Sigmoid colon (tissue), 6 donors: ENCODE measurements at regions not wholly inside any gene's neighbourhood (a gene's known extent, or its start where the extent isn't known, plus 50 kb on each side); places are given as distances from the start of the nearest gene placed in this dataset.

Source experiments
- DNase-seq: peaks from one replicate; pipeline ENCODE4 v3.0.0-alpha.2; 2019
- H3K27ac ChIP-seq, 4 donors: fragments of 200-600 bp; sonication (generic); one replicate each; pipeline ENCODE4 v1.5.1; 2016 to 2019; ENCODE audit warnings: mild to moderate bottlenecking in 1 of 4
- H3K27me3 ChIP-seq, 3 donors: fragments of 200-600 bp; sonication (generic); one replicate each; pipeline ENCODE4 v1.5.1; 2019; ENCODE audit warnings: mild to moderate bottlenecking in 1 of 3
- H3K36me3 ChIP-seq, 4 donors: fragments of 200-600 bp; sonication (generic); one replicate each; pipeline ENCODE4 v1.5.1; 2016 to 2019
- H3K4me1 ChIP-seq, 4 donors: fragments of 200-600 bp; sonication (generic); one replicate each; pipeline ENCODE4 v1.5.1; 2017 to 2019
- H3K4me3 ChIP-seq, 4 donors: fragments of 200-600 bp; sonication (generic); one replicate each; pipeline ENCODE4 v1.5.1; 2017 to 2019; ENCODE audit warnings: mild to moderate bottlenecking in 2 of 4, moderate library complexity in 1 of 4
- H3K9me3 ChIP-seq, 4 donors: fragments of 200-600 bp in 3 of 4; sonication (generic) in 3 of 4; one replicate each; pipeline versions ENCODE4 v1.5.1 to v1.6.1; 2013 to 2019
- EP300 ChIP-seq, 4 donors: sonication (generic); formaldehyde crosslinking; IDR thresholded peaks; one replicate each; pipeline ENCODE4 v1.6.1; 2017; ENCODE audit warnings: antibody characterized with exemption in 4 of 4
- POLR2A ChIP-seq, 2 donors: fragments of 450-650 bp; IDR thresholded peaks; one replicate each; pipeline ENCODE4 v1.6.1; 2016; ENCODE audit warnings: antibody characterized with exemption in 2 of 2, mild to moderate bottlenecking in 2 of 2, moderate library complexity in 2 of 2
- POLR2AphosphoS5 ChIP-seq, 4 donors: sonication (generic); formaldehyde crosslinking; IDR thresholded peaks; one replicate each; pipeline ENCODE4 v1.6.1; 2017; ENCODE audit warnings: antibody characterized with exemption in 4 of 4
- WGBS, 2 donors: extraction: QIAGEN DNeasy Blood & Tissue Kit; methylation state at CpG; one replicate each; pipeline ENCODE4 v1.1.7; 2013; 5-methylcytosine and 5-hydroxymethylcytosine counted together
- intact Hi-C: fragments of 100-400 bp; cut with DNase I; formaldehyde crosslinking; loops from one replicate; pipeline ENCODE4 v1.15.1; 2023
- TF ChIP-seq, protein P1 (sequence below), 4 experiments: fragments of 450-650 bp in 3 of 4; fragments of 200-600 bp in 1 of 4; IDR thresholded peaks; one replicate each; pipeline ENCODE4 v1.5.1; 2016 to 2019; ENCODE audit warnings: antibody characterized with exemption in 4 of 4, mild to moderate bottlenecking in 3 of 4, moderate library complexity in 2 of 4
- donor health status: healthy with polysubstance abuse.
- donor health status: healthy.

DNA sequence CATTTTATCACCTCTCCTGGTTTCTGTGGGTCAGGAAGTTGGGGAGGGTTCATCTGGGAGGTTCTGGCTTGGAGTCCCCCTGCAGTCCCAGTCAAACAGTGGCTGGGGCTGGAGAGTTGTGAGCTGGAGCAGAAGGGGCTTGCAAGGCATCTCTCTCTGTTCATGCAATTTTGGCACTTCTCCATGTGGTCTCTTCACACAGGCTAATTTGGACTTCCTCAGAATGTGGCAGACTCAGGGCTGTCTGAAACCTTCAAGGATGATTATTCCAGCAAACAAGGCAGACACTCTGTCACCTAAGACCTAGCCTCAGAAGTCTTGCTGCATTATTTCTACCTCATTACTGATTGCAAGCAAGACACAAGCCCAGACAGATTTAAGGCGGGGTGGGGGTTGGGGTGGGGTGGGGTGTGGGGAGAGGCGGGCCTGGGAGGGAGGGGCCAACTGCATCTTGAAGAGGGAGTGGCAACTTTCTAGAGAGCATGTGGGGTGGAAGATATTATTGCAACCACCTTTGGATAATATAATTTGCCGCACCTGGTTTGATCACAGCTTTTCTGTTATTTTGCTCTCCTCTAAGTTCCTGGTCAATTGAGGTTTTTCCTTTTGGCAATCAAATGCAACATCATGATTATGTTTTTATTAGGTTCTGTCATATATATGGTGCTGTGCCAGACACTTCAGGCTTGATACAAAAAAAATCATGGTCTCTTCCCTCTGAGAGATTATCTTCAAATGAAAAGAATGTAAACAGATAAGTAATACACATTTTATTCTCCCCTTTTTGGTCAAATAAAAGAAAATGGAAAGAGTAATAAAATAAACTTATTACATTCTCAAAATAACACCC lies 799.5 kb downstream of the RPA4 start:
- TF ChIP-seq, protein P1, sequence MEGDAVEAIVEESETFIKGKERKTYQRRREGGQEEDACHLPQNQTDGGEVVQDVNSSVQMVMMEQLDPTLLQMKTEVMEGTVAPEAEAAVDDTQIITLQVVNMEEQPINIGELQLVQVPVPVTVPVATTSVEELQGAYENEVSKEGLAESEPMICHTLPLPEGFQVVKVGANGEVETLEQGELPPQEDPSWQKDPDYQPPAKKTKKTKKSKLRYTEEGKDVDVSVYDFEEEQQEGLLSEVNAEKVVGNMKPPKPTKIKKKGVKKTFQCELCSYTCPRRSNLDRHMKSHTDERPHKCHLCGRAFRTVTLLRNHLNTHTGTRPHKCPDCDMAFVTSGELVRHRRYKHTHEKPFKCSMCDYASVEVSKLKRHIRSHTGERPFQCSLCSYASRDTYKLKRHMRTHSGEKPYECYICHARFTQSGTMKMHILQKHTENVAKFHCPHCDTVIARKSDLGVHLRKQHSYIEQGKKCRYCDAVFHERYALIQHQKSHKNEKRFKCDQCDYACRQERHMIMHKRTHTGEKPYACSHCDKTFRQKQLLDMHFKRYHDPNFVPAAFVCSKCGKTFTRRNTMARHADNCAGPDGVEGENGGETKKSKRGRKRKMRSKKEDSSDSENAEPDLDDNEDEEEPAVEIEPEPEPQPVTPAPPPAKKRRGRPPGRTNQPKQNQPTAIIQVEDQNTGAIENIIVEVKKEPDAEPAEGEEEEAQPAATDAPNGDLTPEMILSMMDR (IDR thresholded peaks at IDR 0.05), result no peak
- TF ChIP-seq POLR2A (IDR thresholded peaks at IDR 0.05), result no peak
- no peak for TF ChIP-seq EP300 (IDR thresholded peaks at IDR 0.05)
- no peak for TF ChIP-seq POLR2AphosphoS5 (IDR thresholded peaks at IDR 0.05)
- intact Hi-C loops, result no loop called here
- 25 to 49% methylated on average over 3 of the region's 3 CpGs for WGBS, 2 donors

DNA sequence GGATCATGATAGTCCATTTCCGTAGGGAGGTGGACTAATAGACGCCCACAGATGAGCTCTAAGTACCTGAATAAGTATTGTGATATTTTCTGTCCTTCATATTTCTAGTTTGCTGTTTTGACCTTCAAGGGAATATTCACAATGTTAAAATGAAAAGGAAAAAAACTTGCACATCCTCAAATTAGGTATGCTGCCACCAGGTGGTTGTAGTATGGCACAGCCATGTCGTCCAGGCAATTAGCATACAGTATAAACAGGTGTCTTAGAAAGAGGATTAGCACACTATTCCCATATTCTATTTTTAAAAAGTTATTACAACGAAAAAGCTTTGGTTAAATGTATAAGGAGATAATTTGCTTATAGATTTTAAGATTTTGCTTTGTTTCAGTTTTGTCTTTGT lies 802.0 kb downstream of the RPA4 start:
- intact Hi-C loops, result no loop called here
- Histone ChIP-seq H3K4me3 (no peak overlapping the region), H3K27me3 (no peaks in the 10 kb centered on the region), H3K9me3 (no peaks in the 10 kb centered on the region), H3K4me1 (no peaks in the 10 kb centered on the region), H3K27ac (no peak overlapping the region), H3K36me3 (no peaks in the 10 kb centered on the region)
- TF ChIP-seq POLR2AphosphoS5 (IDR thresholded peaks at IDR 0.05), result no peak
- TF ChIP-seq, protein P1 (IDR thresholded peaks at IDR 0.05), result peak in 1 of 4 experiments; percentile 10
- WGBS, 2 donors, result 49 to 60% methylated on average over 4 of the region's 4 CpGs
- DNase-seq, result no peak

More for the DNA sequence above, 799.5 kb downstream of the RPA4 start:
- no peak overlapping the region for H3K27ac ChIP-seq
- no peak for DNase-seq
- H3K9me3 ChIP-seq, result no peaks in the 10 kb centered on the region
- H3K36me3 ChIP-seq, result no peaks in the 10 kb centered on the region
- H3K27me3 ChIP-seq, result no peaks in the 10 kb centered on the region
- H3K4me1 ChIP-seq, result no peaks in the 10 kb centered on the region
- H3K4me3 ChIP-seq, result no peak overlapping the region

DNA sequence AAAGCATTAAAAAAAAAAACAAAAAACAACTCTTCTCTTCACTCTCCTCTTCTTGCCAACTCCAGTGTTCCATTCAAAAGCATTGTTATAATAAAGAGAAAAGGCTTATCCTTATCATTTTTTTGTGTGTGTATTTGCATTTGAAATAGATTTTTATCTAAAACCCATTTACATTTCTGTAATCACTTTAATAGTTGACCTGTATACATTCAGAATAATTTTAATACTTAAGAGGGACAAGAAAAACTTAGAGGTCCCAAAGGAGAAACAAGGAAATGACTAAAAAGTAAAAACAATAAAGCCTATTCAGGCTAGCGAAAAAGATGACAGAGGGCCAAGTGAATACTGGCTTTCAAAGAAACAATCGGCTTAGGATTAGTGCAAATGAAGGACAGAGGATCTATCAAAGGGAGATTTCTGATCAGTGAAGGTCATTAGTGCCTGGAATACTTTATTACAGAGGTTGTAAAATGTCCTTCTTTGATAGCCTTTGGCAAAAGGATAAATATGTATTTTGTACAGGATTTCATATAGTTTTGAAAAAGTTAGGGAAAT lies 808.3 kb downstream of the RPA4 start:
- 59 to 72% methylated on average over 2 of the region's 2 CpGs for WGBS, 2 donors
- Histone ChIP-seq H3K4me1 (no peaks in the 10 kb centered on the region), H3K27ac (no peak overlapping the region), H3K36me3 (no peaks in the 10 kb centered on the region), H3K9me3 (no peaks in the 10 kb centered on the region), H3K4me3 (no peak overlapping the region), H3K27me3 (no peaks in the 10 kb centered on the region)
- intact Hi-C loops, result no loop called here
- TF ChIP-seq POLR2A (IDR thresholded peaks at IDR 0.05) (no peak), EP300 (IDR thresholded peaks at IDR 0.05) (no peak), POLR2AphosphoS5 (IDR thresholded peaks at IDR 0.05) (no peak)
- TF ChIP-seq, protein P1 (IDR thresholded peaks at IDR 0.05), result no peak
- no peak for DNase-seq

DNA sequence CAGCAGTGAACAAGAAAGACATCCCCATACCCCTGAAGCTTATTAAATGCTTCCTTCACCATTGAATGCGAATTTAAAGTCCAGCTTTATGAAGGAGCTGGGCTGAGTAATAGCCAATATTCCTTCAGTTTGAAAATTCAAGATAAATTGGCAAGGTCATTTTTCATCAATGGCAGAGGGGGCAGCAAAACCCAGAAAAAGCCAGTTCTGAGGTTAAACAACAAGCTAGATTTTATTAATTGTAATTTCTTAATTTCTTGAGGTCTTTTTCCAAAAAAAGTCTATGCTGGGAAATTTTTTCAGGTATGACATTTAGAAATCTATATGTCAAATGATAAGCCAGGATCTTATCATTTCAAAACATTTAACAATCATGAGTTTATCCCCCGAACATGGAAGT lies 808.9 kb downstream of the RPA4 start:
- H3K36me3 ChIP-seq, result no peaks in the 10 kb centered on the region
- 50 to 98% methylated on average over 2 of the region's 2 CpGs for WGBS, 2 donors
- no peak overlapping the region for H3K4me3 ChIP-seq
- no peaks in the 10 kb centered on the region for H3K9me3 ChIP-seq
- DNase-seq, result no peak
- H3K4me1 ChIP-seq, result no peaks in the 10 kb centered on the region
- H3K27me3 ChIP-seq, result no peaks in the 10 kb centered on the region
- TF ChIP-seq, protein P1 (IDR thresholded peaks at IDR 0.05), result no peak
- no peak for TF ChIP-seq POLR2A (IDR thresholded peaks at IDR 0.05)
- TF ChIP-seq POLR2AphosphoS5 (IDR thresholded peaks at IDR 0.05), result no peak
- TF ChIP-seq EP300 (IDR thresholded peaks at IDR 0.05), result no peak
- intact Hi-C loops, result no loop called here
- no peak overlapping the region for H3K27ac ChIP-seq
